ENCODE measurements at regions not wholly inside any gene's neighbourhood (a gene's known extent, or its start where the extent isn't known, plus 50 kb on each side); places are given as distances from the start of the nearest gene placed in this dataset.
"Not testable (repeated sequence)": the region's sequence is repeated elsewhere in the genome, so short reads cannot be mapped to it uniquely, and the experiment has no call there.

DNA sequence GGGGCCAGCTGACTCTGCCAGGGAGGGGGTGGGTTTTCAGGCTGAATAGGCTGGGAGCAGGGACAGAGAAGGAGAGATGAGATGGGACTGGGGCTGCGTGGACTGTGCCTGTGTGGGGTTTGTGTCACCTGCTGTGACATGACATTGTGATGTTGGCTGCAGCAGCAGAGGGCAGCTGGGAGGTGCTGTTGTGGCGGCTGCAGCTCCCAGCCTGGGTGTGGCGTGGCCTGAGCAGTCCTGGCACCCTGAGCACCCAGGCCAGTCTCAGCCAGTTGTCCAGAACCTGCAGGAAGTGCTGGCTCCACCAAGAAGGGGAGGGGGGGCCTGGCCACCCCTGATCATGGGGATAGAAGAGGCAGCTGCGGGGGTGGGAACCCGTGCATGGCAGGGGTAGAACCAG is 4469.3 kb upstream of the TPTE start:
- TF ChIP-seq SPI1 (IDR thresholded peaks at IDR 0.05; ENCODE audit: borderline replicate concordance, low read depth) = not testable (repeated sequence)
- TF ChIP-seq, protein P1, sequence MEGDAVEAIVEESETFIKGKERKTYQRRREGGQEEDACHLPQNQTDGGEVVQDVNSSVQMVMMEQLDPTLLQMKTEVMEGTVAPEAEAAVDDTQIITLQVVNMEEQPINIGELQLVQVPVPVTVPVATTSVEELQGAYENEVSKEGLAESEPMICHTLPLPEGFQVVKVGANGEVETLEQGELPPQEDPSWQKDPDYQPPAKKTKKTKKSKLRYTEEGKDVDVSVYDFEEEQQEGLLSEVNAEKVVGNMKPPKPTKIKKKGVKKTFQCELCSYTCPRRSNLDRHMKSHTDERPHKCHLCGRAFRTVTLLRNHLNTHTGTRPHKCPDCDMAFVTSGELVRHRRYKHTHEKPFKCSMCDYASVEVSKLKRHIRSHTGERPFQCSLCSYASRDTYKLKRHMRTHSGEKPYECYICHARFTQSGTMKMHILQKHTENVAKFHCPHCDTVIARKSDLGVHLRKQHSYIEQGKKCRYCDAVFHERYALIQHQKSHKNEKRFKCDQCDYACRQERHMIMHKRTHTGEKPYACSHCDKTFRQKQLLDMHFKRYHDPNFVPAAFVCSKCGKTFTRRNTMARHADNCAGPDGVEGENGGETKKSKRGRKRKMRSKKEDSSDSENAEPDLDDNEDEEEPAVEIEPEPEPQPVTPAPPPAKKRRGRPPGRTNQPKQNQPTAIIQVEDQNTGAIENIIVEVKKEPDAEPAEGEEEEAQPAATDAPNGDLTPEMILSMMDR (IDR thresholded peaks at IDR 0.05; ENCODE audit: insufficient read depth, low read length) = not testable (repeated sequence)
- TF ChIP-seq, protein P2, sequence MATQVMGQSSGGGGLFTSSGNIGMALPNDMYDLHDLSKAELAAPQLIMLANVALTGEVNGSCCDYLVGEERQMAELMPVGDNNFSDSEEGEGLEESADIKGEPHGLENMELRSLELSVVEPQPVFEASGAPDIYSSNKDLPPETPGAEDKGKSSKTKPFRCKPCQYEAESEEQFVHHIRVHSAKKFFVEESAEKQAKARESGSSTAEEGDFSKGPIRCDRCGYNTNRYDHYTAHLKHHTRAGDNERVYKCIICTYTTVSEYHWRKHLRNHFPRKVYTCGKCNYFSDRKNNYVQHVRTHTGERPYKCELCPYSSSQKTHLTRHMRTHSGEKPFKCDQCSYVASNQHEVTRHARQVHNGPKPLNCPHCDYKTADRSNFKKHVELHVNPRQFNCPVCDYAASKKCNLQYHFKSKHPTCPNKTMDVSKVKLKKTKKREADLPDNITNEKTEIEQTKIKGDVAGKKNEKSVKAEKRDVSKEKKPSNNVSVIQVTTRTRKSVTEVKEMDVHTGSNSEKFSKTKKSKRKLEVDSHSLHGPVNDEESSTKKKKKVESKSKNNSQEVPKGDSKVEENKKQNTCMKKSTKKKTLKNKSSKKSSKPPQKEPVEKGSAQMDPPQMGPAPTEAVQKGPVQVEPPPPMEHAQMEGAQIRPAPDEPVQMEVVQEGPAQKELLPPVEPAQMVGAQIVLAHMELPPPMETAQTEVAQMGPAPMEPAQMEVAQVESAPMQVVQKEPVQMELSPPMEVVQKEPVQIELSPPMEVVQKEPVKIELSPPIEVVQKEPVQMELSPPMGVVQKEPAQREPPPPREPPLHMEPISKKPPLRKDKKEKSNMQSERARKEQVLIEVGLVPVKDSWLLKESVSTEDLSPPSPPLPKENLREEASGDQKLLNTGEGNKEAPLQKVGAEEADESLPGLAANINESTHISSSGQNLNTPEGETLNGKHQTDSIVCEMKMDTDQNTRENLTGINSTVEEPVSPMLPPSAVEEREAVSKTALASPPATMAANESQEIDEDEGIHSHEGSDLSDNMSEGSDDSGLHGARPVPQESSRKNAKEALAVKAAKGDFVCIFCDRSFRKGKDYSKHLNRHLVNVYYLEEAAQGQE (IDR thresholded peaks at IDR 0.05; ENCODE audit: insufficient replicate concordance, low read depth) = not testable (repeated sequence)
